Peyer's patch (tissue), 4 donors: ENCODE measurements at regions not wholly inside any gene's neighbourhood (a gene's known extent, or its start where the extent isn't known, plus 50 kb on each side); places are given as distances from the start of the nearest gene placed in this dataset.

ENCODE experiments used
- CTCF ChIP-seq, 6 experiments: fragments of 450-650 bp in 4 of 6; fragments of 200-600 bp in 2 of 6; sonication (generic) in 1 of 6; IDR thresholded peaks; one replicate each; pipeline ENCODE4 v1.5.1; 2017 to 2019; ENCODE audit warnings: antibody characterized with exemption in 6 of 6, mild to moderate bottlenecking in 3 of 6, moderate library complexity in 1 of 6
- POLR2A ChIP-seq, 2 donors: fragments of 450-650 bp; IDR thresholded peaks; one replicate each; pipeline ENCODE4 v1.5.1; 2017; ENCODE audit warnings: antibody characterized with exemption in 2 of 2, mild to moderate bottlenecking in 2 of 2, moderate library complexity in 2 of 2

GRCh38 chr2:16112251-16112971 is 172.1 kb downstream of the MYCN start:
- TF ChIP-seq POLR2A (IDR thresholded peaks at IDR 0.05) (no peak), CTCF (IDR thresholded peaks at IDR 0.05) (no peak)
